HepG2 (cell line): ENCODE measurements at regions not wholly inside any gene's neighbourhood (a gene's known extent, or its start where the extent isn't known, plus 50 kb on each side); places are given as distances from the start of the nearest gene placed in this dataset.

ENCODE experiments used
- ATAC-seq: fragments of 200-7000 bp; cut with Tn5 transposase; 3 replicates; pipeline ENCODE4 v1.9.1; 2020; ENCODE audit warnings: mild to moderate bottlenecking, moderate library complexity
- BruUV-seq: library from RNA; stranded (reverse); fragments of 400-500 nt; replicated peaks from 2 replicates; lab custom pipeline; 2021; lab: Mats Ljungman, UMichigan
- CTCF ChIA-PET: fragments of 300-600 bp; formaldehyde crosslinking; extraction: SDS; loops from one replicate; lab custom pipeline; 2021; ENCODE audit warnings: low total read pairs, inconsistent platforms, low intra/inter-chr PET ratio; lab: Yijun Ruan, JAX
- POLR2A ChIA-PET: fragments of 350-600 bp; sonication (Branson Sonifier 250); formaldehyde crosslinking; loops from one replicate; lab custom pipeline; 2020; ENCODE audit warnings: antibody characterized with exemption, inconsistent platforms; lab: Yijun Ruan, JAX
- DNase-seq: peaks from one replicate; pipeline ENCODE4 v3.0.0-alpha.2; 2015; ENCODE audit warnings: low spot score
- FAIRE-seq: peaks from 3 replicates; lab custom pipeline; 2011; peaks lifted over from hg19 to GRCh38; lab: Jason Lieb, UNC
- H2AFZ ChIP-seq: one replicate; pipeline ENCODE4 v1.6.1; 2011; ENCODE audit warnings: low read length, inconsistent platforms
- H3K27ac ChIP-seq: fragments of 300-600 bp; 3 replicates; pipeline ENCODE4 v1.8.0; 2011; ENCODE audit warnings: mixed run types, mild to moderate bottlenecking, mixed read lengths, low read length, inconsistent platforms; ENCODE audit not compliant: insufficient read depth; ENCODE audit errors: extremely low read length
- H3K27me3 ChIP-seq, 2 experiments: fragments of 200-600 bp in 1 of 2; 2 replicates in 1 of 2; 3 replicates in 1 of 2; pipeline versions ENCODE4 v1.6.0 to v1.8.0; 2011; ENCODE audit warnings: low read length in 2 of 2, mild to moderate bottlenecking in 2 of 2, moderate library complexity in 2 of 2, inconsistent platforms in 1 of 2; ENCODE audit not compliant: insufficient read depth in 2 of 2, control insufficient read depth in 1 of 2
- H3K36me3 ChIP-seq, 2 experiments: fragments of 200-600 bp in 1 of 2; replicated peaks in 1 of 2; 2 replicates in 1 of 2; 3 replicates in 1 of 2; pipeline versions ENCODE4 v1.5.1 to v1.8.0; 2011; ENCODE audit warnings: low read length in 2 of 2, inconsistent platforms in 1 of 2; ENCODE audit not compliant: insufficient read depth in 2 of 2, control insufficient read depth in 1 of 2
- H3K4me1 ChIP-seq: 2 replicates; pipeline ENCODE4 v1.5.1; 2012; ENCODE audit warnings: low read length, inconsistent platforms; ENCODE audit not compliant: insufficient read depth
- H3K4me2 ChIP-seq: 2 replicates; pipeline ENCODE4 v1.6.0; 2011; ENCODE audit warnings: low read depth, low read length, inconsistent platforms
- H3K4me3 ChIP-seq, 3 experiments: fragments of 200-600 bp in 1 of 3; sonication (generic), shearing (Covaris generic) in 1 of 3; replicated peaks in 1 of 3; 2 replicates each; pipeline ENCODE4 v1.5.1; 2011 to 2016; ENCODE audit warnings: low read length in 3 of 3, inconsistent platforms in 2 of 3, low read depth in 2 of 3, mild to moderate bottlenecking in 2 of 3, control low read depth in 1 of 3, mixed read lengths in 1 of 3; ENCODE audit not compliant: insufficient read depth in 1 of 3
- H3K79me2 ChIP-seq: one replicate; pipeline ENCODE4 v1.6.1; 2011; ENCODE audit warnings: low read length, inconsistent platforms; ENCODE audit not compliant: insufficient read depth
- H3K9ac ChIP-seq: 2 replicates; pipeline ENCODE4 v1.6.0; 2011; ENCODE audit warnings: mild to moderate bottlenecking, low read depth, low read length, inconsistent platforms; ENCODE audit not compliant: insufficient read depth
- H3K9me3 ChIP-seq: 2 replicates; pipeline ENCODE4 v1.5.1; 2012; ENCODE audit warnings: mild to moderate bottlenecking, low read length
- H4K20me1 ChIP-seq: 2 replicates; pipeline ENCODE4 v1.6.0; 2011; ENCODE audit warnings: inconsistent platforms, mild to moderate bottlenecking, low read length, moderate library complexity; ENCODE audit not compliant: insufficient read depth
- ATF2 ChIP-seq: sonication (generic); formaldehyde crosslinking; IDR thresholded peaks from 2 replicates; pipeline ENCODE4 v1.4.0; 2020; ENCODE audit warnings: missing genetic modification reagents
- KDM3A ChIP-seq: IDR thresholded peaks from 2 replicates; pipeline ENCODE4 v1.6.1; 2018; ENCODE audit warnings: low read depth, missing compliant biosample characterization
- NFYC ChIP-seq: IDR thresholded peaks from 2 replicates; pipeline ENCODE4 v1.6.1; 2016; ENCODE audit warnings: missing genetic modification reagents, missing compliant biosample characterization
- NONO ChIP-seq, 2 experiments: fragments of 450-650 bp in 1 of 2; sonication (generic) in 1 of 2; formaldehyde crosslinking in 1 of 2; IDR thresholded peaks in 1 of 2; conservative IDR thresholded peaks in 1 of 2; 2 replicates each; pipeline versions ENCODE4 v1.6.1 to v1.8.0; 2017 to 2022; ENCODE audit warnings: mild to moderate bottlenecking in 1 of 2, missing genetic modification reagents in 1 of 2, moderate library complexity in 1 of 2
- SNRNP70 ChIP-seq: fragments of 200-400 bp; formaldehyde crosslinking; IDR thresholded peaks from 2 replicates; pipeline ENCODE4 v1.6.1; 2017; ENCODE audit warnings: mild to moderate bottlenecking, low read depth, low read length, moderate library complexity
- ZBTB37 ChIP-seq: sonication (generic); formaldehyde crosslinking; IDR thresholded peaks from 2 replicates; pipeline ENCODE4 v1.4.0; 2020; ENCODE audit warnings: mild to moderate bottlenecking, missing genetic modification reagents
- ZBTB42 ChIP-seq: sonication (generic); formaldehyde crosslinking; IDR thresholded peaks from 2 replicates; pipeline ENCODE4 v1.5.0; 2020; ENCODE audit warnings: mild to moderate bottlenecking, missing genetic modification reagents
- ZNF180 ChIP-seq: sonication (generic); formaldehyde crosslinking; IDR thresholded peaks from 2 replicates; pipeline ENCODE4 v1.4.0; 2020; ENCODE audit warnings: low read depth, missing genetic modification reagents, borderline replicate concordance
- ZNF335 ChIP-seq: sonication (generic); formaldehyde crosslinking; IDR thresholded peaks from 2 replicates; pipeline ENCODE4 v1.4.0; 2020; ENCODE audit warnings: missing genetic modification reagents
- ZNF354B ChIP-seq: sonication (generic); formaldehyde crosslinking; IDR thresholded peaks from 2 replicates; pipeline ENCODE4 v1.8.0; 2022; ENCODE audit warnings: mild to moderate bottlenecking, missing genetic modification reagents
- ZNF367 ChIP-seq: sonication (generic); formaldehyde crosslinking; IDR thresholded peaks from 2 replicates; pipeline ENCODE4 v1.4.0; 2020; ENCODE audit warnings: missing genetic modification reagents, borderline replicate concordance
- ZNF879 ChIP-seq: sonication (generic); formaldehyde crosslinking; IDR thresholded peaks from 2 replicates; pipeline ENCODE4 v1.8.1; 2023; ENCODE audit warnings: missing genetic modification reagents
- ZNF883 ChIP-seq: sonication (generic); formaldehyde crosslinking; IDR thresholded peaks from 2 replicates; pipeline ENCODE4 v1.5.1; 2020; ENCODE audit warnings: mild to moderate bottlenecking, missing genetic modification reagents; ENCODE audit errors: not compliant biosample characterization
- WGBS: methylation state at CpG from one replicate; pipeline ENCODE4 v1.1.6; 2017; ENCODE audit warnings: low lambda C conversion rate; 5-methylcytosine and 5-hydroxymethylcytosine counted together
- in situ Hi-C: cut with HindIII; loops from 2 replicates; pipeline ENCODE4 v1.10.0; 2017; ENCODE audit warnings: low pct_unique_long_range_greater_than_20kb; ENCODE audit not compliant: extremely low pct_ligation_motif_present
- intact Hi-C: fragments of 100-400 bp; cut with micrococcal nuclease; formaldehyde crosslinking; loops from one replicate; pipeline ENCODE4 v1.10.0; 2022; ENCODE audit not compliant: unreplicated experiment

GRCh38 chr7:10474048-10474447 is 499.6 kb upstream of the PHF14 start (continued):
- TF ChIP-seq NONO (IDR thresholded peaks at IDR 0.05) (no peak), NONO (CRISPR knock-in tag; conservative IDR thresholded peaks at IDR 0.05) (no peak), ZNF354B (no peak)
- TF ChIP-seq, all 625 proteins: peak for 0

- no peak for FAIRE-seq
- H3K4me2 ChIP-seq = no peak overlapping the region
- CTCF ChIA-PET = no interaction called here
These were observed 497.6 kb upstream of the PHF14 start for GRCh38 chr7:10475940-10476641.

More at GRCh38 chr7:10475940-10476641, 497.6 kb upstream of the PHF14 start:
- H3K27me3 ChIP-seq = no peaks in the 10 kb centered on the region
- 42% methylated on average over 20 of the region's 20 CpGs for WGBS
- ATAC-seq (no peak), DNase-seq (no peak)
- H3K4me3 ChIP-seq = no peak overlapping the region
- no peaks in the 10 kb centered on the region for H3K79me2 ChIP-seq
- intact Hi-C loops = no loop called here
- POLR2A ChIA-PET = no interaction called here
- no peak overlapping the region for H2AFZ ChIP-seq
- TF ChIP-seq NFYC (CRISPR knock-in tag) (no peak), ZBTB42 (no peak), ZBTB37 (CRISPR knock-in tag) (no peak), KDM3A (CRISPR knock-in tag) (no peak), ZNF335 (CRISPR knock-in tag) (no peak), ATF2 (CRISPR knock-in tag) (no peak), ZNF180 (no peak), ZNF883 (no peak), ZNF367 (CRISPR knock-in tag) (no peak), SNRNP70 (no peak), ZNF879 (no peak)
- BruUV-seq = no TSS peak
- H3K9ac ChIP-seq = no peak overlapping the region
- H3K4me1 ChIP-seq = no peaks in the 10 kb centered on the region
- H4K20me1 ChIP-seq = no peaks in the 10 kb centered on the region
- H3K36me3 ChIP-seq = no peaks in the 10 kb centered on the region
- H3K9me3 ChIP-seq = peaks cover 15% of the 10 kb centered on the region
- in situ Hi-C loops = no loop called here
- H3K27ac ChIP-seq = no peak overlapping the region
